ENCODE measurements at regions not wholly inside any gene's neighbourhood (a gene's known extent, or its start where the extent isn't known, plus 50 kb on each side); places are given as distances from the start of the nearest gene placed in this dataset.

DNA sequence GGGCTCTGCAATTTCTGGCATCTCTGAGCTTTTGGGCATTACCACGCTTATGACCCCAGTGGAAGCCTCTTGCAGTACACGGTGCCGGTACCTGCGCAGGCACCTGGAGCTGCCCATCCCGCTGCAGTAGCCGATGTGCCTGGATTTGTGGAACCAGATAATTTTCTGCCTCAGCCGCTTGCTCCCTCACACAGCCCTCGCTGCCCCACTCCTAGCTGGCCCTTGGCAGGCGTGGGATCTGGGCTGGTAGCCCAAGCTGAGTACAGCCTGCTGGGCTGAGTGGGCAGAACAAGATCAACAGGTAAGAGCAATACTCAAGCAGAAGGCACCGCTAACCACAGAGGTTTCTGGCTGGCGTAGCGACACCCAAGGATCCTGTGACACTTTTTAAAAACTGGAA lies 1808.8 kb upstream of the ACO1 start:
- H3K27ac Mint-ChIP-seq: no peak overlapping the region
- no peaks in the 10 kb centered on the region for H3K27me3 Mint-ChIP-seq (ENCODE audit: low read depth)
- TF ChIP-seq, protein P1, sequence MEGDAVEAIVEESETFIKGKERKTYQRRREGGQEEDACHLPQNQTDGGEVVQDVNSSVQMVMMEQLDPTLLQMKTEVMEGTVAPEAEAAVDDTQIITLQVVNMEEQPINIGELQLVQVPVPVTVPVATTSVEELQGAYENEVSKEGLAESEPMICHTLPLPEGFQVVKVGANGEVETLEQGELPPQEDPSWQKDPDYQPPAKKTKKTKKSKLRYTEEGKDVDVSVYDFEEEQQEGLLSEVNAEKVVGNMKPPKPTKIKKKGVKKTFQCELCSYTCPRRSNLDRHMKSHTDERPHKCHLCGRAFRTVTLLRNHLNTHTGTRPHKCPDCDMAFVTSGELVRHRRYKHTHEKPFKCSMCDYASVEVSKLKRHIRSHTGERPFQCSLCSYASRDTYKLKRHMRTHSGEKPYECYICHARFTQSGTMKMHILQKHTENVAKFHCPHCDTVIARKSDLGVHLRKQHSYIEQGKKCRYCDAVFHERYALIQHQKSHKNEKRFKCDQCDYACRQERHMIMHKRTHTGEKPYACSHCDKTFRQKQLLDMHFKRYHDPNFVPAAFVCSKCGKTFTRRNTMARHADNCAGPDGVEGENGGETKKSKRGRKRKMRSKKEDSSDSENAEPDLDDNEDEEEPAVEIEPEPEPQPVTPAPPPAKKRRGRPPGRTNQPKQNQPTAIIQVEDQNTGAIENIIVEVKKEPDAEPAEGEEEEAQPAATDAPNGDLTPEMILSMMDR (IDR thresholded peaks at IDR 0.05; ENCODE audit: unreplicated experiment in 3 of 3): no peak
- no peaks in the 10 kb centered on the region for H3K36me3 Mint-ChIP-seq (ENCODE audit: low read depth)
- no peaks in the 10 kb centered on the region for H3K4me1 Mint-ChIP-seq
- no peak overlapping the region for H3K4me3 Mint-ChIP-seq
- peaks cover 3% of the 10 kb centered on the region for H3K9me3 Mint-ChIP-seq

DNA sequence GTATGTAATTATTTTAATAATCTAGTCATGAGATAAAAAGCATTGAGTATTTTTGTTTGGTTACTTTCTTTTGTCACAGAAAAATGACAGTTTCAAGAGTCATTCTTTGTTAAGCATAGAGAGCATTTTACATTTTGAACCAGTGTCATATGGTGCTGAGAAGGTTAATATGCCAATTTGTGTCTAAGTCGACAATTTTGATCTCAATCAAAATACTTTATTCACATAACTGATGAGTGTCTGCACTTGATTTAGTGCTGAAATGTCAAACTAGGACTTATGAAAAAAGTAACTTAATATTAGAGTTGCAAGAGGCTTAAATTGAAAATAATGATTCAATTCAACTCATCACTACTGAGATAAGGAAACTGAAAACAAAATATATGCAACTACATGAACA lies 1804.6 kb upstream of the ACO1 start:
- Mint-ChIP-seq H3K27me3 (ENCODE audit: low read depth) (no peaks in the 10 kb centered on the region), H3K4me1 (no peaks in the 10 kb centered on the region), H3K36me3 (ENCODE audit: low read depth) (no peaks in the 10 kb centered on the region), H3K9me3 (no peaks in the 10 kb centered on the region), H3K27ac (no peak overlapping the region), H3K4me3 (no peak overlapping the region)
- TF ChIP-seq, protein P1 (IDR thresholded peaks at IDR 0.05; ENCODE audit: unreplicated experiment in 3 of 3): no peak

DNA sequence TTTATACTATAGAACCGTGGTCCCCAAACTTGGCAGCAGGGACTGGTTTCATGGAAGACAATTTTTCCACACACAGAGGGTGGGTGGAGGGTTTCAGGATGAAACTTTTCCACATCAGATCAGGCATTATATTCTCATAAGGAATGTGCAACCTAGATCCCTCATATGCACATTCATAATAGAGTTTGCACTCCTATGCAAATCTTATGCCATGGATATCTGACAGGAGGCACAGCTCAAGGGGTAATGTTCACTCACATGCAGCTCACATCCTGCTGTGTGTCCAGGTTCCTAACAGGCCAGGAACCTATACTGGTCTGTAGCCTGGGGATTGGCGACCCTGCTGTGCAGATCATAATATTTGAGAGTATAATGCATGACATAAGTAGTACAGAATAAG lies 1802.2 kb upstream of the ACO1 start:
- TF ChIP-seq, protein P1 (IDR thresholded peaks at IDR 0.05; ENCODE audit: unreplicated experiment in 3 of 3): no peak
- H3K4me1 Mint-ChIP-seq: no peaks in the 10 kb centered on the region
- H3K27me3 Mint-ChIP-seq (ENCODE audit: low read depth): no peaks in the 10 kb centered on the region
- H3K9me3 Mint-ChIP-seq: no peaks in the 10 kb centered on the region
- no peak overlapping the region for H3K27ac Mint-ChIP-seq
- H3K4me3 Mint-ChIP-seq: no peak overlapping the region
- H3K36me3 Mint-ChIP-seq (ENCODE audit: low read depth): no peaks in the 10 kb centered on the region

DNA sequence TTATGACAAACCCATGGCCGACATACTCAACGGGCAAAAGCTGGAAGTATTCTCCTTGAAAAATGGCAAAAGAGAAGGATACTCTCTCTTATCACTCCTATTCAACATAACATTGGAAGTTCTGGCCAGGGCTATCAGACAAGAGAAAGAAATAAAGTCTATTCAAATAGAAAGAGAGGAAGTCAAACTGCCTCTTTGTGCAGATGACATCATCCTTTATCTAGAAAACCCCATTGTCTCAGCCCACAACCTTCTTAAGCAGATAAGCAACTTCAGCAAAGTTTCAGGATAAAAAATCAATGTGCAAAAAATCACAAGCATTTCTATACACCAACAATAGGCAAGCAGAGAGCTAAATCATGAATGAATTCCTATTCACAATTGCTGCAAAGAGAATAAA lies 1799.9 kb upstream of the ACO1 start:
- no peak overlapping the region for H3K4me3 Mint-ChIP-seq
- no peaks in the 10 kb centered on the region for H3K9me3 Mint-ChIP-seq
- H3K4me1 Mint-ChIP-seq: no peaks in the 10 kb centered on the region
- no peaks in the 10 kb centered on the region for H3K27me3 Mint-ChIP-seq (ENCODE audit: low read depth)
- TF ChIP-seq, protein P1 (IDR thresholded peaks at IDR 0.05; ENCODE audit: unreplicated experiment in 3 of 3): no peak
- H3K27ac Mint-ChIP-seq: no peak overlapping the region
- H3K36me3 Mint-ChIP-seq (ENCODE audit: low read depth): no peaks in the 10 kb centered on the region

DNA sequence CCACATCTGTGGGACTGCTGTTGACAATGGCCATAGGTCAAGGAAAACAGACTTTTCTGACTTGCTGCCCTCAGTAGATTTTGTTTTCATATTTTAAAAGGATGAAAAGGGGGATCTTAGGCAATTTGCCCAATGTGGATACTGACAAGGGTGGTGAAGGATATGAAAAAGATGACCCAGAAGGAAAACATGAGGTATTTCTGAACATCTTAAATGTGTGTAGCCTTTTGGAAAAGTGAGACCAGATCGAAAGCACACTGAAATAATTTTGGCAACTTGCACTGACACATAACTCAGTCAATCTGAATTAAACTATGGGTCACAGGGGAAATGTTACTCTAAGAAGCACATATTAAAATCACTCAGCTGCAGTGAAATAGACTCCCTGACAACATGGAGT lies 1793.0 kb upstream of the ACO1 start:
- no peak overlapping the region for H3K4me3 Mint-ChIP-seq
- TF ChIP-seq, protein P1 (IDR thresholded peaks at IDR 0.05; ENCODE audit: unreplicated experiment in 3 of 3): no peak
- no peaks in the 10 kb centered on the region for H3K27me3 Mint-ChIP-seq (ENCODE audit: low read depth)
- no peaks in the 10 kb centered on the region for H3K9me3 Mint-ChIP-seq
- no peak overlapping the region for H3K27ac Mint-ChIP-seq
- no peaks in the 10 kb centered on the region for H3K36me3 Mint-ChIP-seq (ENCODE audit: low read depth)
- peaks cover 6% of the 10 kb centered on the region for H3K4me1 Mint-ChIP-seq

DNA sequence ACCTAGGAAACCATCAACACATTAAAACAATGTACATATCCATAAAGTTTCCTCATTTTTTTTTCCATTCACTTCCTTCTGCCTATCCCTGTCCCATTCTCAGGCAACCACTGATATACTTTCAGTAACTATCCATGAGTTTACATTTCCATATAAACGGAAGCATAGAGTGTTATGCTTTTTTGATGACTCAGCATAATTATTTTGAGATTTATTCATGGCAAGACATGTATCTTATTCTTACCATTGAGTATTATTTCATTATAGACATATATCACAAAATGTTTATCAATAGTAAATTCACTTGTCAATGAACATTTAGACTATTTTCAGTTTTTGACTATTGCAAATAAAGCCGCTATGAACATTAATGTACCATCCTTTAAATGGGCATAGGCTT lies 1786.8 kb upstream of the ACO1 start:
- Mint-ChIP-seq H3K36me3 (ENCODE audit: low read depth) (no peaks in the 10 kb centered on the region), H3K27ac (no peak overlapping the region), H3K9me3 (no peaks in the 10 kb centered on the region), H3K4me1 (no peaks in the 10 kb centered on the region), H3K27me3 (ENCODE audit: low read depth) (no peaks in the 10 kb centered on the region), H3K4me3 (no peak overlapping the region)
- TF ChIP-seq, protein P1 (IDR thresholded peaks at IDR 0.05; ENCODE audit: unreplicated experiment in 3 of 3): no peak
